ENCODE measurements at regions not wholly inside any gene's neighbourhood (a gene's known extent, or its start where the extent isn't known, plus 50 kb on each side); places are given as distances from the start of the nearest gene placed in this dataset.
"Not testable (repeated sequence)": the region's sequence is repeated elsewhere in the genome, so short reads cannot be mapped to it uniquely, and the experiment has no call there.

GRCh38 chr1:90219166-90219871 lies 224.4 kb downstream of the ZNF326 start:
- not testable (repeated sequence) for H2BK12ac ChIP-seq (ENCODE audit: low read length); H3K36me3 ChIP-seq (replicated peaks in 1 of 2; ENCODE audit: control insufficient read depth in 2 of 2, insufficient read depth in 2 of 2, low read length in 2 of 2); H2BK5ac ChIP-seq (ENCODE audit: low read length); H3K14ac ChIP-seq (ENCODE audit: low read length); H2BK120ac ChIP-seq (ENCODE audit: low read depth, low read length); H3K9me3 ChIP-seq (replicated peaks in 1 of 2; ENCODE audit: control insufficient read depth in 2 of 2, insufficient read depth in 1 of 2, low read depth in 1 of 2, low read length in 2 of 2); H3K4ac ChIP-seq (ENCODE audit: low read length); H3K9ac ChIP-seq (ENCODE audit: low read depth, low read length, poor library complexity); H2BK15ac ChIP-seq (ENCODE audit: low read length); H2AK5ac ChIP-seq (ENCODE audit: low read depth, low read length); H3K27ac ChIP-seq (replicated peaks; ENCODE audit: low read length); H3K27me3 ChIP-seq (ENCODE audit: control insufficient read depth in 3 of 3, insufficient read depth in 3 of 3, low read depth in 1 of 3, low read length in 3 of 3); DNase-seq (ENCODE audit: low spot score); H3K4me1 ChIP-seq (ENCODE audit: control insufficient read depth in 2 of 2, insufficient read depth in 1 of 2, low read depth in 1 of 2, low read length in 2 of 2); H4K8ac ChIP-seq (ENCODE audit: low read depth, low read length); H3K18ac ChIP-seq (ENCODE audit: low read length); H4K91ac ChIP-seq (ENCODE audit: low read depth, low read length, poor library complexity); H3K23ac ChIP-seq (ENCODE audit: low read depth, low read length, poor library complexity); H3K79me1 ChIP-seq (ENCODE audit: low read depth, low read length)
- Histone ChIP-seq H3K4me3 (ENCODE audit: low read length in 2 of 2) (peak overlapping the region in 1 of 2 donors; percentile 79), H3K4me2 (ENCODE audit: insufficient read depth, low read length, poor library complexity, severe bottlenecking) (peak overlapping the region; percentile 34), H2AFZ (ENCODE audit: low read length) (peak overlapping the region; percentile 35)
- WGBS, 2 donors (ENCODE audit: extremely low coverage in 2 of 2, insufficient read length in 2 of 2, insufficient replicate concordance in 1 of 2): no CpG with 5 or more reads among the region's 27 CpGs

DNA sequence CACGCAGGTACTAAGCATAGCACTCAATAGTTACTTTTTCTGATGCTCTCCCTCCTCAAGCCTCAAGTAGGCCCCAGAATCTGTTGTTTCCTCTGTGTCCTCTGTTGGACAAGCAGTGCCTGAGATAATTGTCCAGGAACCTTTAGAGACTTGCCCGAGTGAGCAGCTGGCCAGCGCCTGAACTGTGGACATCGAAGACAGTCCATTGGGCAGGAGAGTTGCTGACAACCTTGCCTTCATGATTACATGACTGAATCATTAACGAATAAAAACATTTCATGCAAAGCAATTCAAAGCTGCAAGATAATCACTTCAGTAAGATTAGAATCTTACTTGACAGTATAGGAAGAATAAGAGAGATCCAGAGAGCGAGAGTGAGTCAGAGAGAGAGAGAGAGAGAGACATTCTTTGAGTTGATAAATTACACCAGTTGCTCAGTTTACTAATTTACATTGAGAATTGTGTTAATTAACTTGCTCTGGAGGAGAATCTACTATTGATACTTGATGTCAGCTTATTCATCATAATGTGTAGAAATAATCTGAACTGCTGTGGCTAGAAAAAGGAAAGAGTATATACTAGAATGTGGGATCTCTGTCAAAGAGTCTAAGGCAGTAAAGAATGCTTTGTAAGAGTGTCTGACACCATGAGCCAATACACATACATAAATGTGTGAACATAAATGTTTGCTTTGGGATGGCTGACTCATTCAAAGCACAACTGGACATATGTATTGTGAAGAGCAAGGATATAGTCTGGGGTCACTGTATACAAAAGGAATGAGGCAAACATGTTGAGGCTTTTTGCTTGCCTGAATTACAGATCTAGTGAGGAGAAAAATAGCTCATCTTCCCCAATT lies 216.0 kb downstream of the ZNF326 start:
- Histone ChIP-seq H3K4me1 (ENCODE audit: control insufficient read depth in 2 of 2, insufficient read depth in 1 of 2, low read depth in 1 of 2, low read length in 2 of 2) (no peaks in the 10 kb centered on the region), H4K91ac (ENCODE audit: low read depth, low read length, poor library complexity) (no peak overlapping the region), H2BK5ac (ENCODE audit: low read length) (no peak overlapping the region), H2AFZ (ENCODE audit: low read length) (no peak overlapping the region), H3K23ac (ENCODE audit: low read depth, low read length, poor library complexity) (no peak overlapping the region), H3K14ac (ENCODE audit: low read length) (no peak overlapping the region), H3K9me3 (replicated peaks in 1 of 2; ENCODE audit: control insufficient read depth in 2 of 2, insufficient read depth in 1 of 2, low read depth in 1 of 2, low read length in 2 of 2) (no peaks in the 10 kb centered on the region), H3K36me3 (replicated peaks in 1 of 2; ENCODE audit: control insufficient read depth in 2 of 2, insufficient read depth in 2 of 2, low read length in 2 of 2) (no peaks in the 10 kb centered on the region), H3K9ac (ENCODE audit: low read depth, low read length, poor library complexity) (no peak overlapping the region), H3K4ac (ENCODE audit: low read length) (no peak overlapping the region), H4K8ac (ENCODE audit: low read depth, low read length) (no peak overlapping the region), H2BK12ac (ENCODE audit: low read length) (no peak overlapping the region), H3K4me3 (ENCODE audit: low read length in 2 of 2) (no peak overlapping the region), H2BK120ac (ENCODE audit: low read depth, low read length) (no peak overlapping the region), H3K4me2 (ENCODE audit: insufficient read depth, low read length, poor library complexity, severe bottlenecking) (no peak overlapping the region), H3K18ac (ENCODE audit: low read length) (no peak overlapping the region), H3K27ac (replicated peaks; ENCODE audit: low read length) (no peak overlapping the region), H3K27me3 (ENCODE audit: control insufficient read depth in 3 of 3, insufficient read depth in 3 of 3, low read depth in 1 of 3, low read length in 3 of 3) (no peaks in the 10 kb centered on the region), H2BK15ac (ENCODE audit: low read length) (no peak overlapping the region), H2AK5ac (ENCODE audit: low read depth, low read length) (no peak overlapping the region), H3K79me1 (ENCODE audit: low read depth, low read length) (no peaks in the 10 kb centered on the region)
- DNase-seq (ENCODE audit: low spot score): no peak
- no CpG with 5 or more reads among the region's 6 CpGs for WGBS, 2 donors (ENCODE audit: extremely low coverage in 2 of 2, insufficient read length in 2 of 2, insufficient replicate concordance in 1 of 2)

DNA sequence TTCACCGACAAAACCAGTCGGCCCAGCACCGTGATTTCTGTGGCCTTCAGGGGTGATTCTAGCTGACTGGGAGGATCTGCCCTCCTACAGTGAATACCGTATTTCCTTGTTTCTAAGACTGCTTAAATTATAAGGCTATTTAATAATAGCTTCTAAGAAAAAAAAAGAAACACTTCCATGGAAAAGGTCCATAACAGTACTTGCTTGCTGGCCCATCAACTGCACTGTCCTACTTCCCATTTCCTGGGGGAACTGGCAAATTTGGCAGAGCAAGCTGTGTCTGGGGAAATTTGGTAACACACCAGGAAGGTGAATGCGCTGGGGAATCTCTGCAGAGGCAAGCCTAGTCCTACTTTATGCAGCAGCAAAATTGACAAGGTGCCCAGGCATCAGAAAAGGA lies 214.0 kb downstream of the ZNF326 start:
- no peak overlapping the region for H3K9ac ChIP-seq (ENCODE audit: low read depth, low read length, poor library complexity)
- H3K4me3 ChIP-seq (ENCODE audit: low read length in 2 of 2): no peak overlapping the region
- H4K8ac ChIP-seq (ENCODE audit: low read depth, low read length): no peak overlapping the region
- H3K4me1 ChIP-seq (ENCODE audit: control insufficient read depth in 2 of 2, insufficient read depth in 1 of 2, low read depth in 1 of 2, low read length in 2 of 2): peaks cover 0 to 2% of the 10 kb centered on the region in 2 donors
- H2AFZ ChIP-seq (ENCODE audit: low read length): no peak overlapping the region
- no peak overlapping the region for H2BK120ac ChIP-seq (ENCODE audit: low read depth, low read length)
- no peaks in the 10 kb centered on the region for H3K9me3 ChIP-seq (replicated peaks in 1 of 2; ENCODE audit: control insufficient read depth in 2 of 2, insufficient read depth in 1 of 2, low read depth in 1 of 2, low read length in 2 of 2)
- no peaks in the 10 kb centered on the region for H3K36me3 ChIP-seq (replicated peaks in 1 of 2; ENCODE audit: control insufficient read depth in 2 of 2, insufficient read depth in 2 of 2, low read length in 2 of 2)
- H3K23ac ChIP-seq (ENCODE audit: low read depth, low read length, poor library complexity): no peak overlapping the region
- H2BK15ac ChIP-seq (ENCODE audit: low read length): no peak overlapping the region
- H3K4ac ChIP-seq (ENCODE audit: low read length): no peak overlapping the region
- H3K27me3 ChIP-seq (ENCODE audit: control insufficient read depth in 3 of 3, insufficient read depth in 3 of 3, low read depth in 1 of 3, low read length in 3 of 3): no peaks in the 10 kb centered on the region
- WGBS, 2 donors (ENCODE audit: extremely low coverage in 2 of 2, insufficient read length in 2 of 2, insufficient replicate concordance in 1 of 2): no CpG with 5 or more reads among the region's 5 CpGs
- no peak overlapping the region for H3K14ac ChIP-seq (ENCODE audit: low read length)
- H2BK12ac ChIP-seq (ENCODE audit: low read length): no peak overlapping the region
- no peak for DNase-seq (ENCODE audit: low spot score)
- H2AK5ac ChIP-seq (ENCODE audit: low read depth, low read length): no peak overlapping the region
- H3K18ac ChIP-seq (ENCODE audit: low read length): no peak overlapping the region
- no peaks in the 10 kb centered on the region for H3K79me1 ChIP-seq (ENCODE audit: low read depth, low read length)
- H3K4me2 ChIP-seq (ENCODE audit: insufficient read depth, low read length, poor library complexity, severe bottlenecking): no peak overlapping the region
- H4K91ac ChIP-seq (ENCODE audit: low read depth, low read length, poor library complexity): no peak overlapping the region
- no peak overlapping the region for H3K27ac ChIP-seq (replicated peaks; ENCODE audit: low read length)
- no peak overlapping the region for H2BK5ac ChIP-seq (ENCODE audit: low read length)

- H3K27ac ChIP-seq (replicated peaks; ENCODE audit: low read length): no peak overlapping the region
- H4K8ac ChIP-seq (ENCODE audit: low read depth, low read length): no peak overlapping the region
- no peaks in the 10 kb centered on the region for H3K9me3 ChIP-seq (replicated peaks in 1 of 2; ENCODE audit: control insufficient read depth in 2 of 2, insufficient read depth in 1 of 2, low read depth in 1 of 2, low read length in 2 of 2)
Observed at GRCh38 chr1:90206260-90206659, 211.3 kb downstream of the ZNF326 start.

More at GRCh38 chr1:90206260-90206659, 211.3 kb downstream of the ZNF326 start:
- no peak overlapping the region for H2BK12ac ChIP-seq (ENCODE audit: low read length)
- no peak overlapping the region for H3K4ac ChIP-seq (ENCODE audit: low read length)
- H2BK120ac ChIP-seq (ENCODE audit: low read depth, low read length): no peak overlapping the region
- no peak overlapping the region for H2BK5ac ChIP-seq (ENCODE audit: low read length)
- no peak overlapping the region for H3K18ac ChIP-seq (ENCODE audit: low read length)
- no peak overlapping the region for H2AFZ ChIP-seq (ENCODE audit: low read length)
- H2BK15ac ChIP-seq (ENCODE audit: low read length): no peak overlapping the region
- no peaks in the 10 kb centered on the region for H3K79me1 ChIP-seq (ENCODE audit: low read depth, low read length)
- peaks cover 0 to 4% of the 10 kb centered on the region in 2 donors for H3K4me1 ChIP-seq (ENCODE audit: control insufficient read depth in 2 of 2, insufficient read depth in 1 of 2, low read depth in 1 of 2, low read length in 2 of 2)
- no peak overlapping the region for H2AK5ac ChIP-seq (ENCODE audit: low read depth, low read length)
- no peak overlapping the region for H4K91ac ChIP-seq (ENCODE audit: low read depth, low read length, poor library complexity)
- no peak overlapping the region for H3K4me3 ChIP-seq (ENCODE audit: low read length in 2 of 2)
- H3K36me3 ChIP-seq (replicated peaks in 1 of 2; ENCODE audit: control insufficient read depth in 2 of 2, insufficient read depth in 2 of 2, low read length in 2 of 2): no peaks in the 10 kb centered on the region
- H3K23ac ChIP-seq (ENCODE audit: low read depth, low read length, poor library complexity): no peak overlapping the region
- H3K9ac ChIP-seq (ENCODE audit: low read depth, low read length, poor library complexity): no peak overlapping the region
- DNase-seq (ENCODE audit: low spot score): no peak
- H3K27me3 ChIP-seq (ENCODE audit: control insufficient read depth in 3 of 3, insufficient read depth in 3 of 3, low read depth in 1 of 3, low read length in 3 of 3): no peaks in the 10 kb centered on the region
- H3K14ac ChIP-seq (ENCODE audit: low read length): no peak overlapping the region
- H3K4me2 ChIP-seq (ENCODE audit: insufficient read depth, low read length, poor library complexity, severe bottlenecking): no peak overlapping the region
